Small intestine (tissue), 7 donors: ENCODE measurements at regions not wholly inside any gene's neighbourhood (a gene's known extent, or its start where the extent isn't known, plus 50 kb on each side); places are given as distances from the start of the nearest gene placed in this dataset.
"Not testable (repeated sequence)": the region's sequence is repeated elsewhere in the genome, so short reads cannot be mapped to it uniquely, and the experiment has no call there.

Source experiments
- DNase-seq, 2 donors: peaks; one replicate each; pipeline versions ENCODE4 v3.0.0 to v3.0.0-alpha.2; 2013
- FAIRE-seq: peaks from 2 replicates; lab custom pipeline; 2012; peaks lifted over from hg19 to GRCh38; lab: Jason Lieb, UNC
- H3K27ac ChIP-seq, 3 donors: one replicate each; pipeline ENCODE4 v1.5.1; 2013; ENCODE audit warnings: low read length in 2 of 3, mild to moderate bottlenecking in 2 of 3, control low read depth in 1 of 3, inconsistent platforms in 1 of 3, low read depth in 1 of 3, moderate library complexity in 1 of 3
- H3K27me3 ChIP-seq, 3 donors: one replicate each; pipeline ENCODE4 v1.6.1; 2013; ENCODE audit warnings: low read length in 3 of 3, inconsistent platforms in 1 of 3; ENCODE audit not compliant: control insufficient read depth in 3 of 3, insufficient read depth in 3 of 3
- H3K36me3 ChIP-seq, 3 donors: one replicate each; pipeline ENCODE4 v1.6.1; 2013; ENCODE audit warnings: low read length in 3 of 3, inconsistent platforms in 1 of 3, low read depth in 1 of 3, mild to moderate bottlenecking in 1 of 3, moderate library complexity in 1 of 3; ENCODE audit not compliant: control insufficient read depth in 3 of 3, insufficient read depth in 2 of 3
- H3K4me1 ChIP-seq, 3 donors: one replicate each; pipeline ENCODE4 v1.6.1; 2013; ENCODE audit warnings: low read length in 2 of 3, inconsistent platforms in 1 of 3, low read depth in 1 of 3, mild to moderate bottlenecking in 1 of 3, moderate library complexity in 1 of 3; ENCODE audit not compliant: control insufficient read depth in 3 of 3, insufficient read depth in 2 of 3
- H3K4me3 ChIP-seq, 3 donors: one replicate each; pipeline ENCODE4 v1.5.1; 2013; ENCODE audit warnings: low read length in 3 of 3, control low read depth in 1 of 3, inconsistent platforms in 1 of 3, low read depth in 1 of 3, mild to moderate bottlenecking in 1 of 3, moderate library complexity in 1 of 3
- H3K9me3 ChIP-seq, 2 donors: one replicate each; pipeline ENCODE4 v1.6.1; 2013; ENCODE audit warnings: low read depth in 1 of 2, low read length in 1 of 2; ENCODE audit not compliant: control insufficient read depth in 2 of 2, insufficient read depth in 1 of 2
- WGBS, 3 donors: extraction: QIAGEN DNeasy Blood & Tissue Kit; methylation state at CpG; one replicate each; pipeline ENCODE4 v1.1.7; 2013; 5-methylcytosine and 5-hydroxymethylcytosine counted together
- donor health status: healthy with polysubstance abuse.
- donor health status: control.
- donor health status: control.
- donor health status: Bipolar disorder and iron deficiency.
- donor health status: healthy.

DNA sequence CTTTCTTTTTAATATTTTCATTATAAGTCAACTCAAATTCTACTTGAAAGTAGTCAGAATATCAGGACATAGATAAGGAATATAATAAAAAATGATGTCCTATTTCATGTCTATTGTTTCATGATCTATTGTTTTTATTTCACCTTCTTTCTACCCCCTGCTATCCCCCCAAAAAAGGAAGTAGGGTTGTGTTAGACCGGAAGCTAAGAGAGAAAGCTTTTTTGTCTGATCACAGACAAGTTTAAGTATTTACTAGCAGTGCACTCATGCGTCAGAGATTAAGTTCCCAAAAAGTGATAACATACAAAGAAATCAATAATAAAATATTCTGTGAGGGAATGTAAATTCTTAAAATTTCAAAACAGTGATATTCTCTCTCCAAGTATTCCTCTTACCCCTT is 447.1 kb upstream of the CNTNAP5 start:
- WGBS, 3 donors: 28 to 43% (median 40%) methylated on average over 2 of the region's 2 CpGs
- H3K36me3 ChIP-seq: no peaks in the 10 kb centered on the region

DNA sequence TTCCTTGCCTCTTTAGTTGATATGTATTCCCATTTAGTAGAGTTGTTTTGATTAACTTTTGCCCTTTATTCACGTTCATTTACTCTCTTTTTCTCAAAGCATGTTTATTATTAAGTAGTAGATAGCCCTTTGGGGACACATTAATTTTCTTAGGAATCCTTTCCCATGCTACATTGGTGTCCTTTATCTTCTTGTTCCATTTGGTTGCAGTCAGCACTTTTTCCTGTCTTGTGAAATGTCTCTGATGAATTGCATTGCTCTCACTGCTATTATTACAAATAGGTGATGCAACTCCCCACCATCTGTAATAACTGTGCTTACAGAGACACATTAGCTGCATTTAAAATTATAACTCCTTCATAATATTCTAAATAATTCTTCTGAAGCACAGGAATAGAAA is 428.5 kb upstream of the CNTNAP5 start:
- Histone ChIP-seq H3K4me1 (no peaks in the 10 kb centered on the region), H3K4me3 (no peak overlapping the region), H3K9me3 (peaks cover 0 to 5% of the 10 kb centered on the region in 2 donors), H3K27ac (no peak overlapping the region), H3K36me3 (no peaks in the 10 kb centered on the region), H3K27me3 (no peaks in the 10 kb centered on the region)
- 38 to 53% (median 39%) methylated on average over 1 of the region's 1 CpG for WGBS, 3 donors
- DNase-seq: no peak
- no peak for FAIRE-seq

More for the DNA sequence above, 447.1 kb upstream of the CNTNAP5 start:
- DNase-seq (no peak), FAIRE-seq (no peak)
- H3K4me1 ChIP-seq: no peaks in the 10 kb centered on the region
- H3K4me3 ChIP-seq: no peak overlapping the region
- H3K9me3 ChIP-seq: no peaks in the 10 kb centered on the region
- H3K27ac ChIP-seq: no peak overlapping the region
- H3K27me3 ChIP-seq: no peaks in the 10 kb centered on the region

DNA sequence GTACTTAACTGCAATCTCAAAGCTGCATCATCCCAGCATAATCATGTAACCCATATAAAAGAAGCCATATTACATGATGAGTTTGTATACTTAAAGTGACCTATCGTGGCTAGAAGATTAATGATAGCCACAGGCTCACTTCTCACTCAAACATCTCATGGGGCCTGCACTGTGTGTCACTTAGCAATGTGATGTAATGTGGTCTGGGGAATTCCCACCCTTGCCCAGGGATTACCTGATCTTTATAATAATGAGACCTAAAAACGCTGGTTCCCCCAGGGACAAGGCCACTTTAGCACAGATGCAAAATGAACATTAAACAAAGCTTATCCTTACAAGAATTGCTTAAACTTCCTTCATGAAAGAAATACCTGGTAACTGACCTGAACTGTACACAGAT is 427.1 kb upstream of the CNTNAP5 start:
- DNase-seq: no peak
- FAIRE-seq: no peak
- Histone ChIP-seq H3K27ac (no peak overlapping the region), H3K4me1 (no peaks in the 10 kb centered on the region), H3K4me3 (no peak overlapping the region), H3K27me3 (no peaks in the 10 kb centered on the region), H3K36me3 (no peaks in the 10 kb centered on the region), H3K9me3 (peaks cover 0 to 7% of the 10 kb centered on the region in 2 donors)
- 54 to 68% (median 55%) methylated on average over 2 of the region's 2 CpGs for WGBS, 3 donors

DNA sequence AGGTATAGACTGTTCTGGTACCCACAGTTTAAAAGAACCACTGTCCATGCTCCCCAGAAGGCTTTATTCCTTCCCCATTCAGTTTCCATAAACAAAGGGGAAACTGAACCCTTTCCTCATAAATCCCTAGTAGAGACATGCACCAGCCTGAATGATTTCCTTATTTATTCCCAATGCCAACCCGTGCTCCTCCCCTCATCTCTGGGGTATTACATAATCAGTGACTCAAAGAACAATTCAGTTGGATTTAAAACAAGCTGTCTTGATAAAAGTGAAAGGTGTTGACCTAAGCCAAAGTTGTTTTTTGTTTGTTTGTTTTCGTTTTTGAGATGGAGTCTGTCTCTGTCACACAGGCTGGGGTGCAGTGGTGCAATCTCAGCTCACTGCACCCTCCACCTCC is 418.5 kb upstream of the CNTNAP5 start:
- 34 to 62% (median 35%) methylated on average over 2 of the region's 2 CpGs for WGBS, 3 donors
- H3K4me3 ChIP-seq: no peak overlapping the region
- DNase-seq (no peak), FAIRE-seq (no peak)
- H3K4me1 ChIP-seq: no peaks in the 10 kb centered on the region
- no peaks in the 10 kb centered on the region for H3K27me3 ChIP-seq
- no peaks in the 10 kb centered on the region for H3K36me3 ChIP-seq
- H3K27ac ChIP-seq: no peak overlapping the region
- peaks cover 0 to 3% of the 10 kb centered on the region in 2 donors for H3K9me3 ChIP-seq

DNA sequence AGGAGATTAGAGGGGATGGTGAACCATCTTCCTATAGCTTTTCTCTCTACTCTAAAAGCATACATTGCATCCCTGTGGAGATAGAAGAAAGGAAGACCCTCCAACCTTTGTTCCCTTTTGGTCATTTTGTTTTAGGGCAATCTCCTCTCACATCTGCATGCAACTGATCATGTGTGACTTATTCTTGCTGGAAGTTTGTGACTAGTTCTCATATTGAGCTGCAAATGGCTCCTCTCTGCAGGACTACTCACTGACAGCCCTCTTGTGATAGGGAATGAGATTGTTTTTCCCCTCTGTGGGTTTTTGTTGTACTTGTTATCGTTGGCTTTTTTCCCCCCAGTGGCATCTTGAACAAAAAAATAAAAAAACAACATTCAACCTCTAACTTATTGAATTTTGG is 416.0 kb upstream of the CNTNAP5 start:
- DNase-seq (no peak), FAIRE-seq (no peak)
- Histone ChIP-seq H3K27ac (no peak overlapping the region), H3K9me3 (peaks cover 1 to 4% of the 10 kb centered on the region in 2 donors), H3K4me1 (no peaks in the 10 kb centered on the region), H3K36me3 (no peaks in the 10 kb centered on the region), H3K27me3 (no peaks in the 10 kb centered on the region), H3K4me3 (no peak overlapping the region)
- WGBS, 3 donors: 40 to 50% (median 44%) methylated on average over 1 of the region's 1 CpG

DNA sequence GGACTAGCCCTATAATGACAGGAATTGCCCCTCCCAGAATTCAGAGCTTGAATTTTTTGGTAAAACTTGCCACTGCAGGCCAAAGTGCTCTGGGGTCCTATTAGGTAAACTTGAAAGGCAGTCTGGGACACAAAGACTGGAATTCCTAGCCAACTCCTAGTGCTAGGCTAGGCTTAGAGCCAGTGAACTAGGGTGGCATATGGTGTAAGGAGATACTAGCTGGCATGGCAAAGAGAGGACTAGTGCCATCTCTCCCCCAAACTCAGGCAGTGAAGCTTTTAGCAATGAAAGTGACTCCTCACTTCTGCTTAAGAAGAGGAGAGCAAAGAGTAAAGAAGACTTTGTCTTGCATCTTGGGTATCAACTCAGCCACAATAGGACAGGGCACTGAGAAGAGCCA is 410.5 kb upstream of the CNTNAP5 start:
- no peak for FAIRE-seq
- no peak overlapping the region for H3K27ac ChIP-seq
- H3K4me3 ChIP-seq: no peak overlapping the region
- no peaks in the 10 kb centered on the region for H3K36me3 ChIP-seq
- no peaks in the 10 kb centered on the region for H3K27me3 ChIP-seq
- peaks cover 3 to 8% of the 10 kb centered on the region in 2 donors for H3K9me3 ChIP-seq
- DNase-seq: no peak
- no peaks in the 10 kb centered on the region for H3K4me1 ChIP-seq

DNA sequence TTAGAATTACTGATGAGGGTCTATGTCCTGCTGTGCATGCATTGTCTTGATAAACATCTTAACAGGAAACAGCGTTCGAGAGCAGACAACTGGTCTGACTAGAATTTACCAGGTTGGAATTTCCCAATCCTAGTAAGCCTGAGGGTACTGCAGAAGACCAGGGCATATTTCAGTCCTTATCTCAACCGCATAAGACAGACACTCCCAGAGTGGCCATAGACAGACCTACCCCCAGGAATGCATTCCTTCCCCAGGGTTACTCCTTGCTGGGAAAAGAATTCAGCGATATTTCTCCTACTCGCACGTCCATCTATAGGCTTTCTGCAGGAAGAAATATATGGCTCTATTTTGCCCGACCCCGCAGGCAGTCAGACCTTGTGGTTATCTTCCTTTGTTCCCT is 406.4 kb upstream of the CNTNAP5 start:
- H3K36me3 ChIP-seq, FAIRE-seq, H3K9me3 ChIP-seq, H3K27ac ChIP-seq, H3K4me3 ChIP-seq, DNase-seq, H3K4me1 ChIP-seq, H3K27me3 ChIP-seq: not testable (repeated sequence)
- 88 to 91% (median 90%) methylated on average over 8 of the region's 8 CpGs for WGBS, 3 donors

DNA sequence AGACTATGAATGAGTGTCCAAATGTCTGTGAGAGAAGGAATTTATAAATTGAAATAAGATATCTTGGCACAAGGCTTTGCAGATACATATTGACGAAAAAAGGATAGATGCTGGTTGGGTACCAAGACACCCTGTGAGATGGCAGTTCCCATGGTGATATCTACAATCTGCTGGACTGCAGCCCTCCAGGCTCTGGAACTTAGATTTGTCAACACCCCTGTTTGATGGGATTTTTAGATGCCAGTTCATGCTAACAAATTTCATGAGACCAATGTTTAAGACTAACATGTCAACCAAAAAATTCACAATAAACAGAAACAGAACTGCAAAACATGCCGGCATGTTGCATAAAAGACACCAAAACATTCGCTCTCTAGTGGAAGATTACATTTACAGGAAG is 400.3 kb upstream of the CNTNAP5 start:
- Histone ChIP-seq H3K9me3 (no peaks in the 10 kb centered on the region), H3K36me3 (no peaks in the 10 kb centered on the region), H3K4me1 (no peaks in the 10 kb centered on the region), H3K4me3 (no peak overlapping the region), H3K27me3 (no peaks in the 10 kb centered on the region), H3K27ac (no peak overlapping the region)
- FAIRE-seq (no peak), DNase-seq (no peak)
- 90 to 93% (median 92%) methylated on average over 3 of the region's 3 CpGs for WGBS, 3 donors

DNA sequence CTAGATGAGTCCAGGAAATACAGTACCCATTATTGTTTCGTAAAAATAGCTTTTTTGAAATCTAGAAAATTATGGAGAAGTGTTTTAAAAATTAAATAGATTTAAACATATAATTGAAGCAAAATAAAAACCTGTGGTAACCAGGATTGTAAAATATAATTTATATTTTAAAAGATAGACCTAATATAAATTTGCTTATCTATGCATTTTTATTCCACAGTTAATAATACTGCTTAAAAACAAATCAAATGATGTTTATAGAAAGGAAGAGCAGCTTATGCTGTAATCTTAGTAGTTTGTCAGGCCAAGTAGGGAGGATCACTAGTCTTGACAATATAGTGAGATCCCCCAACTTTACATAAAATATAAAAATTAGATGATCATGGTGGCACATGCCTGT is 388.9 kb upstream of the CNTNAP5 start:
- FAIRE-seq (no peak), DNase-seq (no peak)
- H3K4me1 ChIP-seq: no peaks in the 10 kb centered on the region
- no peaks in the 10 kb centered on the region for H3K27me3 ChIP-seq
- H3K27ac ChIP-seq: no peak overlapping the region
- H3K36me3 ChIP-seq: no peaks in the 10 kb centered on the region
- WGBS, 3 donors: 39 to 86% (median 83%) methylated on average over 1 of the region's 1 CpG
- no peak overlapping the region for H3K4me3 ChIP-seq
- no peaks in the 10 kb centered on the region for H3K9me3 ChIP-seq
